Gastroesophageal sphincter (tissue), 4 donors: ENCODE measurements at regions not wholly inside any gene's neighbourhood (a gene's known extent, or its start where the extent isn't known, plus 50 kb on each side); places are given as distances from the start of the nearest gene placed in this dataset.

Experiments used
- ATAC-seq: fragments of 150-250 bp; one replicate; pipeline ENCODE4 v1.9.1; 2016; ENCODE audit warnings: mild to moderate bottlenecking, moderate library complexity
- H3K27ac ChIP-seq, 4 donors: fragments of 200-600 bp; sonication (generic) in 3 of 4; 1 replicate in 3 of 4; 2 replicates in 1 of 4; pipeline ENCODE4 v1.5.1; 2016 to 2019
- H3K27me3 ChIP-seq: fragments of 200-600 bp; sonication (generic); one replicate; pipeline ENCODE4 v1.5.1; 2019
- H3K36me3 ChIP-seq, 2 donors: fragments of 200-600 bp; sonication (generic); one replicate each; pipeline ENCODE4 v1.5.1; 2019; ENCODE audit warnings: control low read depth in 1 of 2
- H3K4me1 ChIP-seq, 3 donors: fragments of 200-600 bp; sonication (generic); 1 replicate in 2 of 3; 2 replicates in 1 of 3; pipeline ENCODE4 v1.5.1; 2016 to 2019; ENCODE audit warnings: control low read depth in 2 of 3
- H3K4me3 ChIP-seq, 2 donors: fragments of 200-600 bp; sonication (generic); one replicate each; pipeline ENCODE4 v1.5.1; 2019; ENCODE audit warnings: mild to moderate bottlenecking in 1 of 2, moderate library complexity in 1 of 2
- H3K9me3 ChIP-seq, 3 donors: fragments of 200-600 bp; sonication (generic); one replicate each; pipeline ENCODE4 v1.5.1; 2017 to 2019; ENCODE audit warnings: control low read depth in 2 of 3
- CTCF ChIP-seq, 4 experiments: fragments of 200-600 bp in 2 of 4; fragments of 450-650 bp in 2 of 4; sonication (generic) in 1 of 4; IDR thresholded peaks; one replicate each; pipeline ENCODE4 v1.5.1; 2017 to 2019; ENCODE audit warnings: antibody characterized with exemption in 4 of 4, mild to moderate bottlenecking in 2 of 4, moderate library complexity in 2 of 4
- EP300 ChIP-seq: sonication (generic); formaldehyde crosslinking; IDR thresholded peaks from one replicate; pipeline ENCODE4 v1.6.1; 2017; ENCODE audit warnings: antibody characterized with exemption, mild to moderate bottlenecking
- POLR2A ChIP-seq, 2 donors: fragments of 450-650 bp; IDR thresholded peaks; one replicate each; pipeline ENCODE4 v1.6.1; 2017; ENCODE audit warnings: antibody characterized with exemption in 2 of 2, mild to moderate bottlenecking in 2 of 2, moderate library complexity in 1 of 2
- POLR2AphosphoS5 ChIP-seq: sonication (generic); formaldehyde crosslinking; IDR thresholded peaks from one replicate; pipeline ENCODE4 v1.6.1; 2017; ENCODE audit warnings: antibody characterized with exemption
- WGBS, 2 donors: methylation state at CpG; one replicate each; pipeline ENCODE4 v1.1.5; 2018; ENCODE audit warnings: low coverage in 1 of 2; 5-methylcytosine and 5-hydroxymethylcytosine counted together

- H3K4me1 ChIP-seq, result peaks cover 0 to 18% (median 0%) of the 10 kb centered on the region in 3 donors
- no peaks in the 10 kb centered on the region for H3K9me3 ChIP-seq
- no peaks in the 10 kb centered on the region for H3K27me3 ChIP-seq
- WGBS, 2 donors, result 77% methylated on average over 3 of the region's 3 CpGs; no CpG with 5 or more reads in 1 of the 2 donors
- H3K4me3 ChIP-seq, result no peak overlapping the region
- no peaks in the 10 kb centered on the region for H3K36me3 ChIP-seq
- no peak for ATAC-seq
- no peak overlapping the region for H3K27ac ChIP-seq
- TF ChIP-seq EP300, result no peak
- peak; percentile 20 for TF ChIP-seq POLR2AphosphoS5
Observed at GRCh38 chr3:177329854-177330253, 132.6 kb upstream of the TBL1XR1 start.

GRCh38 chr3:177330779-177331178 lies 133.5 kb upstream of the TBL1XR1 start:
- no peaks in the 10 kb centered on the region for H3K36me3 ChIP-seq
- no peak for TF ChIP-seq POLR2A (IDR thresholded peaks at IDR 0.05)
- TF ChIP-seq EP300, result no peak
- no peak for TF ChIP-seq CTCF (IDR thresholded peaks at IDR 0.05)
- no peak for TF ChIP-seq POLR2AphosphoS5
- H3K4me1 ChIP-seq, result peaks cover 0 to 27% (median 0%) of the 10 kb centered on the region in 3 donors
- H3K9me3 ChIP-seq, result no peaks in the 10 kb centered on the region
- 64 to 90% methylated on average over 4 to 6 of the region's 6 CpGs for WGBS, 2 donors
- H3K27ac ChIP-seq, result no peak overlapping the region
- no peak for ATAC-seq
- H3K4me3 ChIP-seq, result no peak overlapping the region
- H3K27me3 ChIP-seq, result no peaks in the 10 kb centered on the region

- H3K4me3 ChIP-seq, result no peak overlapping the region
- H3K27me3 ChIP-seq, result no peaks in the 10 kb centered on the region
- no peaks in the 10 kb centered on the region for H3K9me3 ChIP-seq
- no peak for ATAC-seq
- no peaks in the 10 kb centered on the region for H3K36me3 ChIP-seq
- peaks cover 0 to 31% (median 0%) of the 10 kb centered on the region in 3 donors for H3K4me1 ChIP-seq
- WGBS, 2 donors, result 83 to 91% methylated on average over 3 of the region's 3 CpGs
- TF ChIP-seq POLR2AphosphoS5 (no peak), CTCF (IDR thresholded peaks at IDR 0.05) (no peak), POLR2A (IDR thresholded peaks at IDR 0.05) (no peak), EP300 (no peak)
- no peak overlapping the region for H3K27ac ChIP-seq
Observed at GRCh38 chr3:177331203-177331835, 134.0 kb upstream of the TBL1XR1 start.

- H3K4me1 ChIP-seq, result peaks cover 0 to 40% (median 5%) of the 10 kb centered on the region in 3 donors
Observed at GRCh38 chr3:177332955-177333354, 135.7 kb upstream of the TBL1XR1 start.

More at GRCh38 chr3:177332955-177333354, 135.7 kb upstream of the TBL1XR1 start:
- no peak for ATAC-seq
- H3K4me3 ChIP-seq, result no peak overlapping the region
- no peak for TF ChIP-seq EP300
- no peak for TF ChIP-seq POLR2AphosphoS5
- TF ChIP-seq CTCF (IDR thresholded peaks at IDR 0.05), result no peak
- TF ChIP-seq POLR2A (IDR thresholded peaks at IDR 0.05), result no peak
- no peak overlapping the region for H3K27ac ChIP-seq
- H3K9me3 ChIP-seq, result no peaks in the 10 kb centered on the region
- no peaks in the 10 kb centered on the region for H3K36me3 ChIP-seq
- 78 to 88% methylated on average over 2 of the region's 2 CpGs for WGBS, 2 donors
- no peaks in the 10 kb centered on the region for H3K27me3 ChIP-seq
